ENCODE measurements at regions not wholly inside any gene's neighbourhood (a gene's known extent, or its start where the extent isn't known, plus 50 kb on each side); places are given as distances from the start of the nearest gene placed in this dataset.

- ChIA-PET CTCF (interaction anchor here in 1 of 2 donors (1.6 kb wide), 1 partner anchor 529 kb away, joined by 4 read pairs; no protein-coding TSS in a partner anchor), POLR2A (no interaction called here)
- no peak overlapping the region for H3K27ac Mint-ChIP-seq
- Histone ChIP-seq H3K27ac (ENCODE audit: low read length) (no peak overlapping the region), H3K36me3 (ENCODE audit: control insufficient read depth in 2 of 2, extremely low read depth in 1 of 2, insufficient read depth in 1 of 2, low read length in 1 of 2) (no peaks in the 10 kb centered on the region), H3K4me1 (ENCODE audit: control insufficient read depth in 1 of 2, extremely low read depth in 1 of 2, insufficient read depth in 2 of 2, low read length in 2 of 2) (no peaks in the 10 kb centered on the region), H3K9me3 (no peaks in the 10 kb centered on the region), H3K4me3 (ENCODE audit: control insufficient read depth in 1 of 2, extremely low read depth in 1 of 2, low read length in 1 of 2) (no peak overlapping the region), H3K27me3 (replicated peaks in 1 of 2; ENCODE audit: control insufficient read depth in 2 of 2, extremely low read depth in 1 of 2, insufficient read depth in 2 of 2, low read length in 1 of 2) (no peaks in the 10 kb centered on the region)
- peaks cover 0 to 3% of the 10 kb centered on the region in 2 donors for H3K27me3 Mint-ChIP-seq
- ATAC-seq (replicated peaks in 1 of 4) = no peak
- H3K36me3 Mint-ChIP-seq = no peaks in the 10 kb centered on the region
- no peak overlapping the region for H3K4me3 Mint-ChIP-seq
- H3K4me1 Mint-ChIP-seq = no peaks in the 10 kb centered on the region
- DNase-seq = peak in 1 of 35 experiments; percentile 1
- no peaks in the 10 kb centered on the region for H3K9me3 Mint-ChIP-seq
- WGBS (ENCODE audit: insufficient coverage) = no CpG with 5 or more reads among the region's 4 CpGs
These were observed 59.2 kb upstream of the TSPAN8 start for GRCh38 chr12:71216725-71217579.

GRCh38 chr12:71214511-71215285 is 56.9 kb upstream of the TSPAN8 start:
- Histone ChIP-seq H3K4me3 (ENCODE audit: control insufficient read depth in 1 of 2, extremely low read depth in 1 of 2, low read length in 1 of 2) (no peak overlapping the region), H3K36me3 (ENCODE audit: control insufficient read depth in 2 of 2, extremely low read depth in 1 of 2, insufficient read depth in 1 of 2, low read length in 1 of 2) (no peaks in the 10 kb centered on the region), H3K4me1 (ENCODE audit: control insufficient read depth in 1 of 2, extremely low read depth in 1 of 2, insufficient read depth in 2 of 2, low read length in 2 of 2) (no peaks in the 10 kb centered on the region), H3K9me3 (no peaks in the 10 kb centered on the region), H3K27ac (ENCODE audit: low read length) (no peak overlapping the region), H3K27me3 (replicated peaks in 1 of 2; ENCODE audit: control insufficient read depth in 2 of 2, extremely low read depth in 1 of 2, insufficient read depth in 2 of 2, low read length in 1 of 2) (no peaks in the 10 kb centered on the region)
- H3K4me3 Mint-ChIP-seq = no peak overlapping the region
- DNase-seq (no peak), ATAC-seq (replicated peaks in 1 of 4) (no peak)
- H3K9me3 Mint-ChIP-seq = no peaks in the 10 kb centered on the region
- 71% methylated on average over 1 of the region's 6 CpGs for WGBS (ENCODE audit: insufficient coverage)
- H3K27ac Mint-ChIP-seq = no peak overlapping the region
- ChIA-PET CTCF (interaction anchor here in 1 of 2 donors (0.6 kb wide), 1 partner anchor 632 kb away, joined by 5 read pairs; no protein-coding TSS in a partner anchor), POLR2A (no interaction called here)
- no peaks in the 10 kb centered on the region for H3K36me3 Mint-ChIP-seq
- H3K4me1 Mint-ChIP-seq = no peaks in the 10 kb centered on the region
- peaks cover 0 to 3% of the 10 kb centered on the region in 2 donors for H3K27me3 Mint-ChIP-seq

GRCh38 chr12:71208053-71208685 is 50.4 kb upstream of the TSPAN8 start:
- H3K27me3 ChIP-seq (replicated peaks in 1 of 2; ENCODE audit: control insufficient read depth in 2 of 2, extremely low read depth in 1 of 2, insufficient read depth in 2 of 2, low read length in 1 of 2) = no peaks in the 10 kb centered on the region
- no peak overlapping the region for H3K4me3 ChIP-seq (ENCODE audit: control insufficient read depth in 1 of 2, extremely low read depth in 1 of 2, low read length in 1 of 2)
- Mint-ChIP-seq H3K4me3 (no peak overlapping the region), H3K4me1 (no peaks in the 10 kb centered on the region), H3K36me3 (no peaks in the 10 kb centered on the region), H3K27ac (no peak overlapping the region), H3K9me3 (peaks cover 0 to 14% (median 3%) of the 10 kb centered on the region in 3 donors), H3K27me3 (no peaks in the 10 kb centered on the region)
- ATAC-seq (replicated peaks in 1 of 4) (no peak), DNase-seq (no peak)
- H3K4me1 ChIP-seq (ENCODE audit: control insufficient read depth in 1 of 2, extremely low read depth in 1 of 2, insufficient read depth in 2 of 2, low read length in 2 of 2) = no peaks in the 10 kb centered on the region
- ChIA-PET CTCF (no interaction called here), POLR2A (no interaction called here)
- peaks cover 2% of the 10 kb centered on the region for H3K9me3 ChIP-seq
- no peak overlapping the region for H3K27ac ChIP-seq (ENCODE audit: low read length)
- H3K36me3 ChIP-seq (ENCODE audit: control insufficient read depth in 2 of 2, extremely low read depth in 1 of 2, insufficient read depth in 1 of 2, low read length in 1 of 2) = no peaks in the 10 kb centered on the region
- WGBS (ENCODE audit: insufficient coverage) = 50% methylated on average over 1 of the region's 1 CpG

Data from T-cell (primary cell).